ENCODE measurements at regions not wholly inside any gene's neighbourhood (a gene's known extent, or its start where the extent isn't known, plus 50 kb on each side); places are given as distances from the start of the nearest gene placed in this dataset.

GRCh38 chr7:142348100-142348499 lies 90.2 kb upstream of the PRSS58 start:
- H3K4me1 Mint-ChIP-seq, result peaks cover 4% of the 10 kb centered on the region
- H3K4me3 Mint-ChIP-seq, result no peak overlapping the region
- no peak for ATAC-seq (replicated peaks)

GRCh38 chr7:142347091-142347490 lies 89.2 kb upstream of the PRSS58 start:
- Mint-ChIP-seq H3K9me3 (no peaks in the 10 kb centered on the region), H3K36me3 (ENCODE audit: low read depth) (no peaks in the 10 kb centered on the region), H3K27me3 (no peaks in the 10 kb centered on the region), H3K4me1 (peaks cover 4% of the 10 kb centered on the region), H3K4me3 (peak overlapping the region; percentile 17), H3K27ac (no peak overlapping the region)
- no peak for ATAC-seq (replicated peaks)

More at GRCh38 chr7:142348100-142348499, 90.2 kb upstream of the PRSS58 start:
- H3K9me3 Mint-ChIP-seq, result no peaks in the 10 kb centered on the region
- no peaks in the 10 kb centered on the region for H3K27me3 Mint-ChIP-seq
- no peaks in the 10 kb centered on the region for H3K36me3 Mint-ChIP-seq (ENCODE audit: low read depth)
- no peak overlapping the region for H3K27ac Mint-ChIP-seq

DNA sequence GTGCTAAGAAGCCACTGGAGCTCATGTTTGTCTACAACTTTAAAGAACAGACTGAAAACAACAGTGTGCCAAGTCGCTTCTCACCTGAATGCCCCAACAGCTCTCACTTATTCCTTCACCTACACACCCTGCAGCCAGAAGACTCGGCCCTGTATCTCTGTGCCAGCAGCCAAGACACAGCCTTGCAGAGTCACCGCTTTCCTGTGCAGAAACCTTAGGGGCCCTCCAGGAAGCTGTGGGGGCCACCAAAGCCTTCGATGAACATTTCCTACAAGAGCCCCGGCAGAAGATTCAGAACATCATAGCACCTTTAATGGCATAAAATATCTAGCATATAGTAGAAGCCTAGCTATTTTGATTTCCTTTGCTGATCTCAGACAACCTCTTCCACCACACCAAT lies 88.0 kb upstream of the PRSS58 start:
- no peaks in the 10 kb centered on the region for H3K4me1 Mint-ChIP-seq
- peak; percentile 30 for ATAC-seq (replicated peaks)
- no peak overlapping the region for H3K4me3 Mint-ChIP-seq
- H3K27ac Mint-ChIP-seq, result no peak overlapping the region
- no peaks in the 10 kb centered on the region for H3K36me3 Mint-ChIP-seq (ENCODE audit: low read depth)
- H3K27me3 Mint-ChIP-seq, result peaks cover 4% of the 10 kb centered on the region
- H3K9me3 Mint-ChIP-seq, result no peaks in the 10 kb centered on the region

DNA sequence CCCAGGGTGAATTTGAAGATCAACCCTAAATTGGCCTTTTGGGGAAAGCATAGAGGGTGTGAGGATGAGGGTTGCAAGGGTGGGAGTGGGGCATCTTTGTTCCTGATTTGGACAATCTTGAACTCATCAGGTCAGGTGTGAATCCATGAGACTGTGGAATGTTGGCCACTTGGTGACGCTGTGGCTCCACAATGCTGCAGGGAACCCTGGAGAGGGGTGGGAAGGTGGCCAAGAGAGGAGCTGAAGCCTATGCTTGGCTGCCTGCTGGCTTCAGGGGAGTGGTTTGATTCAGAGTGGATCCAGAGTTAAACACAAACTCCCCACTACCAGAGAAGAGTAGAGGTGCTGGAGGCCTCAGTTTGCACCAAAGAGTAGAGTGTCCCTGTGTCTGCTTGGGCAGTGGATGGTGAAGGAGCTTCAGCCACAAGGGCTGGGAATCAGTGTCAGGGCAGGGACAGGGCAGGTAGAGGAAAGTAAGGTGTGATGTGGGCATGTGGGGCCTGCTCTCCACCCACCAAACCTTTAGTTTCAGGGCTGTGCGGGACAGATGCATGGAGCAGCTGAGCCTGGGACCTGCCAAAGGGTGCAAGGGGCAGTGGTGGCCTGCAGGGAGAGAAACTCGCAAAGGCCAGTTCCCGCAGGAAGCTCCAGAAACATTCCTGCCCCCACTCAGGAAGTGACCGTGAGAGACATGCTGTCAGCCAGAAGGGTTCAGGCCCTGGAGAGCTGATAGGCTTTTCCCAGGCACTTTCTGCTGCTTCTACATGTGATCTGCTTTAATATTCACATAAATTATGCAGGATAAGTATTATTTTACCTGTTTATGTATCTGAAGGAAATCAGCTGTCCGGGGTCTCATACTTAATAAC lies 81.0 kb upstream of the PRSS58 start:
- ATAC-seq (replicated peaks), result peak; percentile 15
- Mint-ChIP-seq H3K27ac (no peak overlapping the region), H3K4me1 (no peaks in the 10 kb centered on the region), H3K9me3 (no peaks in the 10 kb centered on the region), H3K4me3 (peak overlapping the region; percentile 1), H3K36me3 (ENCODE audit: low read depth) (no peaks in the 10 kb centered on the region), H3K27me3 (peaks cover 8% of the 10 kb centered on the region)

- ATAC-seq (replicated peaks), result peak; percentile 74
- Mint-ChIP-seq H3K4me1 (no peaks in the 10 kb centered on the region), H3K27ac (peak overlapping the region; percentile 33), H3K4me3 (peak overlapping the region; percentile 32), H3K9me3 (no peaks in the 10 kb centered on the region), H3K27me3 (peaks cover 11% of the 10 kb centered on the region), H3K36me3 (ENCODE audit: low read depth) (no peaks in the 10 kb centered on the region)
Observed at GRCh38 chr7:142337054-142338001, 79.5 kb upstream of the PRSS58 start.

DNA sequence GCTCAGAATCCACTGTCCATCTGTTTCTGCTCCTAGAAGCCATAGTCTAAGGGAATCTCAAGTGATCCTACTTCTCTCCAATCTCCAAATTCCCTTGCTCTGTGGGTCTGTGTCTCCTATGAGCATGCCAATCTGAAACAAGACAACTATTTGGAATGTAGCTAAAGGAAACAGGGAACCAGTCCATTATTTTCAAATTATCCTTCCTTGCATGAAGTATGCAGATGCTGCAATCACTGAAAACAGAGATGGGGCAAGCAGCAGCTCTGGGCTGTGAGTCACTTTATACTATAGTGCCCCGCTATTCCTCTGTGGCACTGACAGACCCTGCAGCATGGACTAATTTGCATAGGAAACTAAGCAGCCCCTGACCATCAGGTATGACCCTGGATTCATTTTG lies 76.9 kb upstream of the PRSS58 start:
- no peaks in the 10 kb centered on the region for H3K9me3 Mint-ChIP-seq
- H3K27ac Mint-ChIP-seq, result no peak overlapping the region
- ATAC-seq (replicated peaks), result no peak
- no peaks in the 10 kb centered on the region for H3K4me1 Mint-ChIP-seq
- H3K4me3 Mint-ChIP-seq, result no peak overlapping the region
- no peaks in the 10 kb centered on the region for H3K36me3 Mint-ChIP-seq (ENCODE audit: low read depth)
- peaks cover 15% of the 10 kb centered on the region for H3K27me3 Mint-ChIP-seq

DNA sequence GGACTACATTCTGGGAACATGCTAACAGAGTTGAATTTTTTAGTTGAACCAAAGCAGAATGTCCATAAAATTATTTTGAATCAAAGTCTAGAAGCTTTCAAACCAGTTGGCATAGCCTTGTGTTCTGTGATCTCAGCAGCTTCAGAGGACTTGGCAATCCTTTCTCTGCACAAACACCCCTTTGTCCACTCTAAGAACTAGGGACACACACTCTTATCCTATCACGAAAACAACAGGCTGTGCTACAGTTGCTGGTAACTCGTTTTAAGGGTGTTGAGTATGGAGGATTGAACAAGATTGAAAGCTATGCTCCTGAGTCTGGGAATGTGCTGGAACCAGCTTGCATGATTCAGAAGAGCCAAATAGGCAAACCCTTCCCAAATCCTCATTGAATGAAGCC lies 76.4 kb upstream of the PRSS58 start:
- Mint-ChIP-seq H3K27me3 (peaks cover 16% of the 10 kb centered on the region), H3K4me1 (no peaks in the 10 kb centered on the region), H3K27ac (no peak overlapping the region), H3K36me3 (ENCODE audit: low read depth) (no peaks in the 10 kb centered on the region), H3K9me3 (no peaks in the 10 kb centered on the region), H3K4me3 (no peak overlapping the region)
- ATAC-seq (replicated peaks), result no peak

DNA sequence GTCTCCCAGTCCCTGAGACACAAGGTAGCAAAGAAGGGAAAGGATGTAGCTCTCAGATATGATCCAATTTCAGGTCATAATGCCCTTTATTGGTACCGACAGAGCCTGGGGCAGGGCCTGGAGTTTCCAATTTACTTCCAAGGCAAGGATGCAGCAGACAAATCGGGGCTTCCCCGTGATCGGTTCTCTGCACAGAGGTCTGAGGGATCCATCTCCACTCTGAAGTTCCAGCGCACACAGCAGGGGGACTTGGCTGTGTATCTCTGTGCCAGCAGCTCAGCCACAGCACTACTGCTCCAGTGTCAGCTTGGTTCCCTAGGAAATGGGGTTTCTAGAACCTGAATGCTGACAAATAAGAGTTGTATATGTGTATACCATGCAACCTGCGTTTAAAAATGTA lies 74.6 kb upstream of the PRSS58 start:
- Mint-ChIP-seq H3K9me3 (no peaks in the 10 kb centered on the region), H3K4me3 (no peak overlapping the region), H3K4me1 (no peaks in the 10 kb centered on the region), H3K36me3 (ENCODE audit: low read depth) (no peaks in the 10 kb centered on the region), H3K27ac (no peak overlapping the region), H3K27me3 (peaks cover 21% of the 10 kb centered on the region)
- ATAC-seq (replicated peaks), result no peak

GRCh38 chr7:142331941-142332340 lies 74.1 kb upstream of the PRSS58 start:
- no peak overlapping the region for H3K27ac Mint-ChIP-seq
- H3K27me3 Mint-ChIP-seq, result peaks cover 17% of the 10 kb centered on the region
- H3K9me3 Mint-ChIP-seq, result no peaks in the 10 kb centered on the region
- H3K4me1 Mint-ChIP-seq, result no peaks in the 10 kb centered on the region
- no peaks in the 10 kb centered on the region for H3K36me3 Mint-ChIP-seq (ENCODE audit: low read depth)
- no peak for ATAC-seq (replicated peaks)
- no peak overlapping the region for H3K4me3 Mint-ChIP-seq

- ATAC-seq (replicated peaks), result no peak
- no peak overlapping the region for H3K27ac Mint-ChIP-seq
- H3K27me3 Mint-ChIP-seq, result peaks cover 17% of the 10 kb centered on the region
- no peaks in the 10 kb centered on the region for H3K4me1 Mint-ChIP-seq
- no peaks in the 10 kb centered on the region for H3K9me3 Mint-ChIP-seq
- H3K36me3 Mint-ChIP-seq (ENCODE audit: low read depth), result no peaks in the 10 kb centered on the region
- H3K4me3 Mint-ChIP-seq, result peak overlapping the region; percentile 6
Observed at GRCh38 chr7:142329062-142329790, 71.4 kb upstream of the PRSS58 start.

DNA sequence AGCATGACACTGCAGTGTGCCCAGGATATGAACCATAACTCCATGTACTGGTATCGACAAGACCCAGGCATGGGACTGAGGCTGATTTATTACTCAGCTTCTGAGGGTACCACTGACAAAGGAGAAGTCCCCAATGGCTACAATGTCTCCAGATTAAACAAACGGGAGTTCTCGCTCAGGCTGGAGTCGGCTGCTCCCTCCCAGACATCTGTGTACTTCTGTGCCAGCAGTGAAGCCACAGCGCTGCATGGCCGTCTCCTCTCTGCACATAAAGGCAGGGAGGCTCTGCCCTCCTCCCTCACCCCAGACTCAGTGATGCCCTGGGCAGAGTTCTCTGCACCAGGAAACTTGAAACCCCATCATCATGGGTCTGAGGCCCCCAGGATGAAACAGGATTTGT lies 70.7 kb upstream of the PRSS58 start:
- peaks cover 16% of the 10 kb centered on the region for H3K27me3 Mint-ChIP-seq
- no peak for ATAC-seq (replicated peaks)
- no peak overlapping the region for H3K27ac Mint-ChIP-seq
- no peaks in the 10 kb centered on the region for H3K9me3 Mint-ChIP-seq
- H3K36me3 Mint-ChIP-seq (ENCODE audit: low read depth), result no peaks in the 10 kb centered on the region
- no peaks in the 10 kb centered on the region for H3K4me1 Mint-ChIP-seq
- peak overlapping the region; percentile 6 for H3K4me3 Mint-ChIP-seq

- Mint-ChIP-seq H3K9me3 (no peaks in the 10 kb centered on the region), H3K27me3 (peaks cover 13% of the 10 kb centered on the region), H3K36me3 (ENCODE audit: low read depth) (no peaks in the 10 kb centered on the region), H3K27ac (peak overlapping the region; percentile 13), H3K4me1 (no peaks in the 10 kb centered on the region), H3K4me3 (peak overlapping the region; percentile 52)
- no peak for ATAC-seq (replicated peaks)
Observed at GRCh38 chr7:142327628-142328405, 70.0 kb upstream of the PRSS58 start.

DNA sequence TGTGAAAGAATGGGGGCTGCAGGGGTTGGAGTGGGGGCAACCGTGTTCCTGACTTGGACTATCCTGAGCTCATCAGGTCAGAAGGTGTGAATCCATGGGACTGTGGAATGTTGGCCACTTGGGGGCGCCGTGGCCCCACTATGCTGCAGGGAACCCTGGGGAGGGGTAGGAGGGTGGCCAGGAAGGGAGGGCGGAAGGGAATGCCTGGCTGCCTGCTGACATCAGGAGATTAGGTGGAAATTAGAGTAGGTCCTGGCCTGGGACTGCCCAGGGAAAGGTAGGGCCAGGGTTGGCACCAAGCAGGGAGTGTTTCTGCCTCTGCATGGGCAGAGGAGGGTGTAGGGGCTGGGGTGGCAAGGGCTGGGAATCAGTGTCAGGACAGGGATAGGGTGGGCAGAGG lies 65.8 kb upstream of the PRSS58 start:
- ATAC-seq (replicated peaks), result peak; percentile 47
- Mint-ChIP-seq H3K4me1 (no peaks in the 10 kb centered on the region), H3K27ac (peak overlapping the region; percentile 9), H3K27me3 (peaks cover 7% of the 10 kb centered on the region), H3K36me3 (ENCODE audit: low read depth) (no peaks in the 10 kb centered on the region), H3K9me3 (no peaks in the 10 kb centered on the region), H3K4me3 (peak overlapping the region; percentile 27)

DNA sequence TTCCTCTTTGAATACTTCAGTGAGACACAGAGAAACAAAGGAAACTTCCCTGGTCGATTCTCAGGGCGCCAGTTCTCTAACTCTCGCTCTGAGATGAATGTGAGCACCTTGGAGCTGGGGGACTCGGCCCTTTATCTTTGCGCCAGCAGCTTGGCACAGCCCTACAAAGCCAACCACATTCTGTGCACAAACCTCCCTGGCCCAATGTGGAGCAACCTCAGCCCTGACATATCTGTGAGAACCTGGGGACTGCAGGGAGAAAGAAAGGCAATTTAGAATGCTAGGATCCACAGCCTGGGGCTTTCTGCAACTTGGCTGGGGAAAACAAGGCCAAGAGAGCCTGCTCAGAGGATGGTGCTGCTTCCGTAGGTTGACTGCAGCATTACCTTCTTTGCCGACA lies 63.5 kb upstream of the PRSS58 start:
- Mint-ChIP-seq H3K36me3 (ENCODE audit: low read depth) (no peaks in the 10 kb centered on the region), H3K4me3 (peak overlapping the region; percentile 37), H3K4me1 (no peaks in the 10 kb centered on the region), H3K27me3 (peaks cover 8% of the 10 kb centered on the region), H3K9me3 (no peaks in the 10 kb centered on the region), H3K27ac (no peak overlapping the region)
- peak; percentile 30 for ATAC-seq (replicated peaks)
